IMR-90 (cell line): ENCODE measurements at regions not wholly inside any gene's neighbourhood (a gene's known extent, or its start where the extent isn't known, plus 50 kb on each side); places are given as distances from the start of the nearest gene placed in this dataset.

Experiments
- ATAC-seq: fragments of 200-7000 bp; cut with Tn5 transposase; 2 replicates; pipeline ENCODE4 v1.9.1; 2020; ENCODE audit warnings: low read depth, mild to moderate bottlenecking, moderate library complexity
- BruUV-seq: library from RNA; stranded (reverse); fragments of 400-500 nt; replicated peaks from 2 replicates; lab custom pipeline; 2021; lab: Mats Ljungman, UMichigan
- CTCF ChIA-PET: fragments of 300-600 bp; formaldehyde crosslinking; extraction: SDS; loops from one replicate; lab custom pipeline; 2021; ENCODE audit warnings: antibody characterized with exemption; lab: Yijun Ruan, JAX
- POLR2A ChIA-PET: fragments of 300-600 bp; sonication (Branson Sonifier 250); formaldehyde crosslinking; loops from one replicate; lab custom pipeline; 2022; ENCODE audit warnings: antibody characterized with exemption; ENCODE audit not compliant: unreplicated experiment; lab: Charles Lee
- DNase-seq: peaks from one replicate; pipeline ENCODE4 v3.0.0; 2013
- H2AFZ ChIP-seq: replicated peaks from 2 replicates; pipeline ENCODE3; 2013; ENCODE audit warnings: low read length, mild to moderate bottlenecking; ENCODE audit not compliant: poor library complexity
- H2AK5ac ChIP-seq: 2 replicates; pipeline ENCODE4 v1.6.1; 2013; ENCODE audit warnings: low read depth, low read length, inconsistent platforms
- H2AK9ac ChIP-seq: replicated peaks from 2 replicates; pipeline ENCODE3; 2013; ENCODE audit warnings: mild to moderate bottlenecking, low read depth, low read length, moderate library complexity; ENCODE audit not compliant: poor library complexity
- H2BK120ac ChIP-seq: 2 replicates; pipeline ENCODE4 v1.6.1; 2013; ENCODE audit warnings: low read depth, low read length, inconsistent platforms
- H2BK15ac ChIP-seq: 3 replicates; pipeline ENCODE4 v1.6.1; 2013; ENCODE audit warnings: low read depth, low read length, inconsistent platforms
- H2BK20ac ChIP-seq: 2 replicates; pipeline ENCODE4 v1.6.1; 2013; ENCODE audit warnings: low read depth, mild to moderate bottlenecking, inconsistent platforms, low read length, moderate library complexity
- H2BK5ac ChIP-seq: 2 replicates; pipeline ENCODE4 v1.6.1; 2013; ENCODE audit warnings: mild to moderate bottlenecking, low read depth, low read length, inconsistent platforms; ENCODE audit not compliant: poor library complexity, severe bottlenecking
- H3K14ac ChIP-seq: replicated peaks from 2 replicates; pipeline ENCODE4 v1.6.1; 2013; ENCODE audit warnings: low read depth, low read length, inconsistent platforms
- H3K18ac ChIP-seq: 2 replicates; pipeline ENCODE4 v1.6.1; 2013; ENCODE audit warnings: low read depth, low read length, control low read depth
- H3K23ac ChIP-seq: 2 replicates; pipeline ENCODE4 v1.6.1; 2013; ENCODE audit warnings: low read depth, low read length, inconsistent platforms
- H3K27ac ChIP-seq: 2 replicates; pipeline ENCODE4 v1.5.1; 2013; ENCODE audit warnings: mild to moderate bottlenecking, control low read depth, low read length; ENCODE audit not compliant: insufficient read depth
- H3K27me3 ChIP-seq: 2 replicates; pipeline ENCODE4 v1.6.1; 2013; ENCODE audit warnings: low read length; ENCODE audit not compliant: control insufficient read depth, insufficient read depth
- H3K36me3 ChIP-seq: 2 replicates; pipeline ENCODE4 v1.6.1; 2013; ENCODE audit warnings: low read length, mixed read lengths; ENCODE audit not compliant: control insufficient read depth, insufficient read depth
- H3K4ac ChIP-seq: 2 replicates; pipeline ENCODE4 v1.6.1; 2013; ENCODE audit warnings: low read depth, low read length, inconsistent platforms
- H3K4me1 ChIP-seq: 2 replicates; pipeline ENCODE4 v1.6.1; 2013; ENCODE audit warnings: low read length, mixed read lengths; ENCODE audit not compliant: control insufficient read depth, insufficient read depth
- H3K4me2 ChIP-seq: 2 replicates; pipeline ENCODE4 v1.6.1; 2013; ENCODE audit warnings: low read depth, mild to moderate bottlenecking, control low read depth, low read length, moderate library complexity
- H3K4me3 ChIP-seq: 2 replicates; pipeline ENCODE4 v1.5.1; 2013; ENCODE audit warnings: low read depth, mild to moderate bottlenecking, control low read depth, low read length, moderate library complexity; ENCODE audit not compliant: insufficient read depth
- H3K56ac ChIP-seq: 2 replicates; pipeline ENCODE4 v1.6.1; 2013; ENCODE audit warnings: low read length, inconsistent platforms; ENCODE audit not compliant: insufficient read depth; ENCODE audit errors: extremely low read depth
- H3K79me1 ChIP-seq, 2 experiments: 2 replicates each; pipeline ENCODE4 v1.6.1; 2013; ENCODE audit warnings: low read length in 2 of 2, inconsistent platforms in 1 of 2, low read depth in 1 of 2
- H3K9ac ChIP-seq: 2 replicates; pipeline ENCODE4 v1.6.1; 2013; ENCODE audit warnings: low read depth, low read length, control low read depth
- H3K9me1 ChIP-seq: 2 replicates; pipeline ENCODE4 v1.6.1; 2013; ENCODE audit warnings: low read length, inconsistent platforms; ENCODE audit not compliant: insufficient read depth
- H3K9me3 ChIP-seq: 2 replicates; pipeline ENCODE4 v1.6.1; 2013; ENCODE audit warnings: low read length; ENCODE audit not compliant: control insufficient read depth, insufficient read depth
- H4K20me1 ChIP-seq: 2 replicates; pipeline ENCODE4 v1.6.1; 2013; ENCODE audit warnings: low read length, inconsistent platforms; ENCODE audit not compliant: insufficient read depth
- H4K5ac ChIP-seq: 2 replicates; pipeline ENCODE4 v1.6.1; 2013; ENCODE audit warnings: mild to moderate bottlenecking, low read depth, low read length, control low read depth
- H4K8ac ChIP-seq, 2 experiments: 2 replicates each; pipeline ENCODE4 v1.6.1; 2013; ENCODE audit warnings: low read depth in 2 of 2, low read length in 2 of 2, control low read depth in 1 of 2, inconsistent platforms in 1 of 2
- H4K91ac ChIP-seq: 2 replicates; pipeline ENCODE4 v1.6.1; 2013; ENCODE audit warnings: low read depth, low read length, inconsistent platforms; ENCODE audit not compliant: insufficient read depth
- BHLHE40 ChIP-seq: fragments of 150-350 bp; IDR thresholded peaks from 2 replicates; pipeline ENCODE4 v1.6.1; 2016; ENCODE audit warnings: mild to moderate bottlenecking, low read depth, low read length
- CEBPB ChIP-seq: IDR thresholded peaks from 2 replicates; pipeline ENCODE4 v1.6.1; 2012; ENCODE audit warnings: low read depth, low read length, improper control_type of control experiment
- CHD1 ChIP-seq: IDR thresholded peaks from 2 replicates; pipeline ENCODE4 v1.6.1; 2012; ENCODE audit warnings: low read depth, low read length, improper control_type of control experiment
- FOS ChIP-seq: fragments of 150-350 bp; IDR thresholded peaks from 2 replicates; pipeline ENCODE4 v1.6.1; 2016; ENCODE audit warnings: low read depth, low read length
- MAFK ChIP-seq: IDR thresholded peaks from 2 replicates; pipeline ENCODE4 v1.6.1; 2012; ENCODE audit warnings: low read depth, low read length, improper control_type of control experiment
- MAZ ChIP-seq: IDR thresholded peaks from 2 replicates; pipeline ENCODE4 v1.6.1; 2012; ENCODE audit warnings: low read depth, mild to moderate bottlenecking, low read length, improper control_type of control experiment, moderate library complexity, borderline replicate concordance
- MXI1 ChIP-seq: IDR thresholded peaks from 2 replicates; pipeline ENCODE4 v1.6.1; 2012; ENCODE audit warnings: low read depth, mild to moderate bottlenecking, low read length, moderate library complexity, borderline replicate concordance
- NFE2L2 ChIP-seq: fragments of 150-350 bp; IDR thresholded peaks from 2 replicates; pipeline ENCODE4 v1.6.1; 2016; ENCODE audit warnings: low read depth, mild to moderate bottlenecking, low read length
- POLR2A ChIP-seq: IDR thresholded peaks from 2 replicates; pipeline ENCODE4 v1.6.1; 2012; ENCODE audit warnings: mild to moderate bottlenecking, low read depth, low read length
- RAD21 ChIP-seq: IDR thresholded peaks from 2 replicates; pipeline ENCODE4 v1.6.1; 2012; ENCODE audit warnings: low read length, improper control_type of control experiment
- RCOR1 ChIP-seq: IDR thresholded peaks from 2 replicates; pipeline ENCODE4 v1.6.1; 2012; ENCODE audit warnings: mild to moderate bottlenecking, low read length, improper control_type of control experiment; ENCODE audit not compliant: insufficient replicate concordance
- RFX5 ChIP-seq: IDR thresholded peaks from 2 replicates; pipeline ENCODE4 v1.8.0; 2012; ENCODE audit warnings: low read depth, mild to moderate bottlenecking, low read length, moderate library complexity
- SMC3 ChIP-seq: fragments of 150-350 bp; IDR thresholded peaks from 2 replicates; pipeline ENCODE4 v1.6.1; 2016; ENCODE audit warnings: low read depth, mild to moderate bottlenecking, antibody characterized with exemption, low read length, moderate library complexity
- WGBS, 2 experiments: methylation state at CpG; one replicate each; pipeline versions ENCODE4 v1.1.5 to v1.1.7; 2013; ENCODE audit warnings: missing lambda C conversion rate in 2 of 2; ENCODE audit not compliant: insufficient read length in 1 of 2; ENCODE audit errors: extremely low coverage in 2 of 2; 5-methylcytosine and 5-hydroxymethylcytosine counted together
- dilution Hi-C: fragments of 300-500 bp; cut with HindIII; formaldehyde crosslinking; loops from one replicate; pipeline ENCODE4 v1.14.3; 2018; ENCODE audit warnings: low sequenced_read_pairs; ENCODE audit not compliant: unreplicated experiment
- in situ Hi-C: fragments of 300-500 bp; cut with MboI; formaldehyde crosslinking; loops from 3 replicates; pipeline ENCODE4 v1.14.3; 2019; ENCODE audit warnings: low sequenced_read_pairs, inconsistent platforms, mixed read lengths
- intact Hi-C: fragments of 100-400 bp; cut with micrococcal nuclease; formaldehyde crosslinking; loops from 2 replicates; pipeline ENCODE4 v1.10.0; 2022
- TF ChIP-seq, protein P1 (sequence below): fragments of 150-350 bp; IDR thresholded peaks from 2 replicates; pipeline ENCODE4 v1.6.1; 2017; ENCODE audit warnings: mild to moderate bottlenecking, antibody characterized with exemption, low read length, low read depth
- TF ChIP-seq, protein P2 (sequence below): conservative IDR thresholded peaks from 2 replicates; pipeline ENCODE4 v1.5.1; 2012; ENCODE audit warnings: mild to moderate bottlenecking, low read depth, low read length, improper control_type of control experiment
- TF ChIP-seq, protein P3 (sequence below): fragments of 150-350 bp; IDR thresholded peaks from 2 replicates; pipeline ENCODE4 v1.6.1; 2016; ENCODE audit warnings: low read depth, mild to moderate bottlenecking, low read length, moderate library complexity, borderline replicate concordance

DNA sequence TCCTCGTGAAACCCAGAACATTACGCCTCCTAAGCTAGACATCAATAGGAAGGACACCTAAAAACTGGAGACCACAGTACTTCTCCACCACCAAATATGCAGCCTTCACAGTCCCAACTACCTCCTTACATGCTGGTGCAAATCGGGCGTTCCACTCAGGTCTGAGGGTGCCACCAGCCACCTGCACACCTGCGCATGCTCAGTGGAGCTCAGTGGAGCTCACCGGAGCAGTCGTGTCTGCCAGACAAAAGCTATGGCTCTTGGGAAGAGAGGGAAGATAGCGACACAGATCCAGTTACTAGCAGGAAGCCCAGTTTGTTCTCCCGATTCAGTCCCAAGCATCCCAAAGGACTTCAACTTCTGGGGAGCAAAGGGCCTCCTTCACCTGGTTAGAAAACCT lies 237.1 kb downstream of the TSHZ3 start:
- H2BK20ac ChIP-seq = peak overlapping the region; percentile 65
- DNase-seq (no peak), ATAC-seq (no peak)
- H3K9me1 ChIP-seq = peaks cover 7% of the 10 kb centered on the region; the same call in 1 of the 2 replicates
- no peaks in the 10 kb centered on the region for H3K9me3 ChIP-seq
- BruUV-seq = no TSS peak
- in situ Hi-C loops = no loop called here
- no peaks in the 10 kb centered on the region for H4K20me1 ChIP-seq
- POLR2A ChIA-PET = no interaction called here
- no peak overlapping the region for H3K23ac ChIP-seq
- no peak overlapping the region for H4K91ac ChIP-seq
- no peak overlapping the region for H3K9ac ChIP-seq
- no peaks in the 10 kb centered on the region for H3K79me1 ChIP-seq
- H3K4me2 ChIP-seq = no peak overlapping the region
- H3K36me3 ChIP-seq = no peaks in the 10 kb centered on the region
- H2BK15ac ChIP-seq = 0 out of 3 replicates have a peak overlapping the region, but pooled peaks have one; percentile 0
- H3K27me3 ChIP-seq = no peaks in the 10 kb centered on the region; the same call in 1 of the 2 replicates
- H3K4ac ChIP-seq = peak overlapping the region; percentile 33; the same call in 1 of the 2 replicates
- peak overlapping the region; percentile 75; the same call in 1 of the 2 replicates for H2AK5ac ChIP-seq
- H2AK9ac ChIP-seq = no peak overlapping the region
- WGBS, 2 experiments = no CpG with 5 or more reads among the region's 9 CpGs
- intact Hi-C loops = loop anchor here (5.0 to 10.0 kb wide), 3 partner anchors 205 to 930 kb away; no protein-coding TSS in a partner anchor
- no peak overlapping the region for H3K27ac ChIP-seq
- H4K8ac ChIP-seq = 0 out of 4 replicates have a peak overlapping the region, but pooled peaks of 1 of the 2 experiments have one; percentile 4
- peak overlapping the region; percentile 66 for H2BK120ac ChIP-seq
- no peak overlapping the region for H2BK5ac ChIP-seq
- H3K56ac ChIP-seq = no peak overlapping the region
- peak overlapping the region; percentile 11; the same call in 1 of the 2 replicates for H3K18ac ChIP-seq
- TF ChIP-seq CEBPB = no peak
- TF ChIP-seq MXI1 = no peak
- TF ChIP-seq CHD1 = no peak
- TF ChIP-seq POLR2A = no peak
- TF ChIP-seq RCOR1 = no peak
- no peak for TF ChIP-seq FOS
- no peak for TF ChIP-seq SMC3
- TF ChIP-seq BHLHE40 = no peak
- no peak for TF ChIP-seq NFE2L2
- TF ChIP-seq, protein P1, sequence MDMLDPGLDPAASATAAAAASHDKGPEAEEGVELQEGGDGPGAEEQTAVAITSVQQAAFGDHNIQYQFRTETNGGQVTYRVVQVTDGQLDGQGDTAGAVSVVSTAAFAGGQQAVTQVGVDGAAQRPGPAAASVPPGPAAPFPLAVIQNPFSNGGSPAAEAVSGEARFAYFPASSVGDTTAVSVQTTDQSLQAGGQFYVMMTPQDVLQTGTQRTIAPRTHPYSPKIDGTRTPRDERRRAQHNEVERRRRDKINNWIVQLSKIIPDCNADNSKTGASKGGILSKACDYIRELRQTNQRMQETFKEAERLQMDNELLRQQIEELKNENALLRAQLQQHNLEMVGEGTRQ = no peak
- no peak for TF ChIP-seq RFX5
- TF ChIP-seq MAFK = no peak
- TF ChIP-seq, protein P2, sequence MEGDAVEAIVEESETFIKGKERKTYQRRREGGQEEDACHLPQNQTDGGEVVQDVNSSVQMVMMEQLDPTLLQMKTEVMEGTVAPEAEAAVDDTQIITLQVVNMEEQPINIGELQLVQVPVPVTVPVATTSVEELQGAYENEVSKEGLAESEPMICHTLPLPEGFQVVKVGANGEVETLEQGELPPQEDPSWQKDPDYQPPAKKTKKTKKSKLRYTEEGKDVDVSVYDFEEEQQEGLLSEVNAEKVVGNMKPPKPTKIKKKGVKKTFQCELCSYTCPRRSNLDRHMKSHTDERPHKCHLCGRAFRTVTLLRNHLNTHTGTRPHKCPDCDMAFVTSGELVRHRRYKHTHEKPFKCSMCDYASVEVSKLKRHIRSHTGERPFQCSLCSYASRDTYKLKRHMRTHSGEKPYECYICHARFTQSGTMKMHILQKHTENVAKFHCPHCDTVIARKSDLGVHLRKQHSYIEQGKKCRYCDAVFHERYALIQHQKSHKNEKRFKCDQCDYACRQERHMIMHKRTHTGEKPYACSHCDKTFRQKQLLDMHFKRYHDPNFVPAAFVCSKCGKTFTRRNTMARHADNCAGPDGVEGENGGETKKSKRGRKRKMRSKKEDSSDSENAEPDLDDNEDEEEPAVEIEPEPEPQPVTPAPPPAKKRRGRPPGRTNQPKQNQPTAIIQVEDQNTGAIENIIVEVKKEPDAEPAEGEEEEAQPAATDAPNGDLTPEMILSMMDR = no peak
- TF ChIP-seq, protein P3, sequence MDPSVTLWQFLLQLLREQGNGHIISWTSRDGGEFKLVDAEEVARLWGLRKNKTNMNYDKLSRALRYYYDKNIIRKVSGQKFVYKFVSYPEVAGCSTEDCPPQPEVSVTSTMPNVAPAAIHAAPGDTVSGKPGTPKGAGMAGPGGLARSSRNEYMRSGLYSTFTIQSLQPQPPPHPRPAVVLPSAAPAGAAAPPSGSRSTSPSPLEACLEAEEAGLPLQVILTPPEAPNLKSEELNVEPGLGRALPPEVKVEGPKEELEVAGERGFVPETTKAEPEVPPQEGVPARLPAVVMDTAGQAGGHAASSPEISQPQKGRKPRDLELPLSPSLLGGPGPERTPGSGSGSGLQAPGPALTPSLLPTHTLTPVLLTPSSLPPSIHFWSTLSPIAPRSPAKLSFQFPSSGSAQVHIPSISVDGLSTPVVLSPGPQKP = no peak
- no peak for TF ChIP-seq RAD21
- no peak for TF ChIP-seq MAZ
- no peak overlapping the region for H3K4me3 ChIP-seq
- H3K14ac ChIP-seq = no peak overlapping the region; the same call in 1 of the 2 replicates
- CTCF ChIA-PET = no interaction called here
- no peak overlapping the region for H2AFZ ChIP-seq
- H4K5ac ChIP-seq = no peak overlapping the region
- dilution Hi-C loops = no loop called here
- H3K4me1 ChIP-seq = 0 out of 2 replicates have a peak, but pooled peaks cover 2% of the 10 kb centered on the region
